Inferior parietal cortex (tissue), 1 donor: ENCODE measurements at regions not wholly inside any gene's neighbourhood (a gene's known extent, or its start where the extent isn't known, plus 50 kb on each side); places are given as distances from the start of the nearest gene placed in this dataset.
"Not testable (repeated sequence)": the region's sequence is repeated elsewhere in the genome, so short reads cannot be mapped to it uniquely, and the experiment has no call there.

Source experiments
- DNase-seq: peaks from one replicate; pipeline ENCODE4 v3.0.0-alpha.2; 2016; ENCODE audit errors: extremely low spot score

DNA sequence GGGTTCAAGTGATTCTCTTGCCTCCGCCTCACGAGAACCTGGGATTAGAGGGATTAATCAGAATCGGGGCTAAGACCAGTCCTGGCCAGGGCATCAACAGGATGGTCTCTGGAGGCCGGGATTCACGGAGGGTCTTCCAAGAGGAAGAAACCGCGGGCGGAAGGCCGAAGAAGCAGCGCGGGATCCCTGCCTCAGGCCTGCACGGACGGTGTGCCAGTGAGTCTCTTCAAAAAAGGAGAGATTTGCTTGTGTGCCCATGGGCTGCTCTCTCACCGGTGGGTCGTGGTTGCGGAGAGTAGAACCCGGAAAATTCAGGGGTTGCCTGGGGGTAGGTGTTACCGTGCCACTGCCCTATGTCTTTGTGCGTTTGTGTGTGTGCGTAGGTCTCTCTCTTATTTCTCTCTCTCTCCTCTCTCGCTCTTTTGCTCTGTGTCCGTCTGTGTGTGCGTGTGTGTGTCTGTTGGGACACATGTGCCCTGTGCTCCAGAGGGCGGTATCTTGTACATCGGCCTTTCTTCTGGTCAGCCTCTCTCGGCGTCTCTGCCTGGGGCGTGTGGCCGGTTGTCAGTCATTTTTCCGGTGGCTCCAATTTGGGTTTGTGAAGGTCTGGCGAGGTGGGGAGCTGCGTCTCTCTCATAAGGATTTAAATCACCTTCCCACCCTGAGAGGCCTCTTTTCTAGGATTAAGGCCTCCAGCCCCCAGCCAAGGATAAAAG, 613.2 kb downstream of the KCNJ18 start:
- no peak for DNase-seq

DNA sequence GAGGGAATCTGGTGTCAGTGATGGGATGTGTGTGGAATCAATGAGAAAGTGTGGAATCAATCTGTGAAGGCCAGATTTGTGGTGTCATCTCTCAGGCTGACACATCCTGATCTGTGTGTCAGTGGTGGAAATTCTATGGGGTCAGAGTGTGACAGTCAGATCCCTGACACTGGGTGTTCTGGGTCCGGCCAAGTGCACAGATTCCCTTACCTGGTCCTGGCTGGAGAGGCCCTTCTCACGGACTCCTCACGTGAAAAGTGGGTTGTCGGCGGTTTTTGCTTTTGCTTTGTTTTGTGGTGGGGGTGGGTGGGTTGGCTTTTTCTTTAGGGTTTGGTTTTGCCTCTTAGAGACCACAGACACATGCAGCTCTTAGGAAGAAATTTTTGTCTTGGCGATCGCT, 618.0 kb downstream of the KCNJ18 start:
- not testable (repeated sequence) for DNase-seq

DNA sequence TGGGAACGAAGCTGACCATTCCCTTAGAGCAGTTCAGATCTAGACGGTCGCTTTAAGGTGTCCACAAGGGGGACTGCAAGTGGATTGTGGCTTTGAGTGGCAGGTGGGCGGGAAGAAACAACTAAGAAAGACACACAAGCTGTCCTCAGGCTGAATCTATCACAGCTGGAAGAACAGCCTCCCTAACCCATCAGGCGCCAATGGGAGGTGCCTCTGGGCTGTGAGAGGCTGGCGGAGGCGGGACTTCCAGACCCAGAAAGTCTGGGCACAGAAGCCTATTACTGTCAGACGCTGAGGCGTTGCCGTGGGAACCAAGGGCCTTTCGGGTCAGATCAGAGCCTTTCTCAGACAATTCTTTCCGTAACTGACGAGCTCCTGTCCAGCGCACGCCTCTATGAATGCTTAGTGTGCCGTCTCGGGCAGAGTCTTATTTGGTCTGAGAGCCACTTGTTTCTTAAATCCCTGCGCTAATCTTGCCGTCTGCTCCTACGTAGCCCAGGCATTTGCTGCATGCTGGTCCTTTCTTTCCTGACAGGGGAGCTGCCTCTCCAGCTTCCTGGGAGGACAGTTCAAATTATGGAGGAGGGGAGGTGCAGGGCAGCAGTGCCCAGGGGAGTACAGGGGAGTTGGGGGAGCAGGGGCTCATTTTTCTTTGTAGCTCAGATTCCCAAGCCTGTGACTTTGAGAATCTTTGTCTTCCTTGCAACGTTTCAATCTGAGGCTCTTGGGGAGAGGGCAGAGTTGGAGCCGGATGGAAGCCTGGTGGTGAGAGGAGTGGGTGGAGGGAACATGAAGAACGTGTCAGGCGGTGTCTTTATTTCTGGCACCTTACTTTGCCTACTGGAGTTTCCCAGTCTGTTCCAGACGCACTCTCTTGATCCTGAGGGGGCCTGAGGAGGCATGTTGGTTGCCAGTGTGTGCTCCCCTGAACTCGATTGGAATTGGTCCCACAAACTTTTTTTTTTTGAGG, 618.7 kb downstream of the KCNJ18 start:
- DNase-seq = peak; percentile 29

DNA sequence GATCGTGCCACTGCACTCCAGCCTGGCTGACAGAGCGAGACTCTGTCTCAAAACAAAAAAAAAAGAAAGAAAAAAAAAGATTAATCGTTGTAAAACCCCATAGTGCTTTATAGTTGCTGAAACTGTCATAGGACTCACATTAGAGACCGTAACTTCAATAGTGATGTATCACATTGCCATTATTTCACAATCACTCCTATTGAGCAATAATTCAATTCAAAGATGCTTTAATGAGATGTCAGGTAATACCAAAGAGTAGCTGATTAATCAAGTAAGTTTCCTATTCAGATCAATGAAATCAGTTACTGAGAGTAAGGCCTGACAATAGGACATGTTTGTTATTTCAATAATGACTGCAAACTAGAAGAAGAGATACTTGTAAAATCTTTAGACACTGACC, 628.7 kb downstream of the KCNJ18 start:
- DNase-seq = not testable (repeated sequence)

DNA sequence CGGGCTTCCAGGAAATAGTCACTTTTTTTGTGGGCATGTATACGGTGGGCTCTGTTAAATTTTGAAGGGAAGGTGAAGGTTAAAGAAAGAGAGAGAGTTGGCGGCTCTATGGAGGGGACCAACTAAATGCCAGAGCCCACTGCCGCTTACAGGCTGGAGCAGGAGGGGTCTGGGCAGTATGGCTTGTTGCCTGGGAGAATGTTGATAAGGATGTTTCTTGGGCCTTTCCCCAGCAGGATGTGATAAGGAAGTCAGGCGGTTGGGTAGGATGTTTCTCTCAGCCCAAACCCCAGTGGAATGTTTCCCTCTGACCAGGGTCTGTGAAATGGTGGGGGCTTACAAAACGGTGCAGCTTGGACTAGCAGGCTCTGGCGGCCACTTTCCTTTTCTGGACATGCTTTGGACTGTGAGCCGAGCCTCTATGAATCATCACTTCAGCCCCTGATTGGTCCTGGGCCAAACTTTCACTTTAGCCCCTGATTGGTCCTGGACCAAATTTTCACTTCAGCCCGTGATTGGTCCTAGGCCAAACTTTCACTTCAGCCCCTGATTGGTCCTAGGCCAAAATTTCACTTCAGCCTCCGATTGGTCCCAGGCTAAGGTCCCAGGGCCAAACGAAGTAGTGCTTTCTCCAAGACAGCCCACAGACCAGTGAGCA, 630.7 kb downstream of the KCNJ18 start:
- not testable (repeated sequence) for DNase-seq

DNA sequence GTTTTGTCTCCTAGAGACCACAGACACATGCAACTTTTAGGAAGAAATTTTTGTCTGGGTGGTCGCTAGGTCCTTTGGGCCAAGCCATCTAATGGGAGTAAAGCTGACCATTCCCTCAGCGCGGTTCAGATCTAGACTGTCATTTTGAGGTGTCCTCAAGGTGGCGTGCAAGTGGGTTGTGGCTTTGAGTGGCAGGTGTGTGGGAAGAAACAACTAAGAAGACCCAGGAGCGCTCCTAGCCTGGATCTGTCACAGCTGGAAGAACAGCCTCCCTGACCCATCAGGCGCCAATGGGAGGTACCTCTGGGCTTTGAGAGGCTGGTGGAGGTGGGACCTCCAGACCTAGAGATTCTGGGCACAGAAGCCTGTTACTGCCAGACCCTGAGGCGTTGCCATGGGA, 645.1 kb downstream of the KCNJ18 start:
- DNase-seq = no peak

DNA sequence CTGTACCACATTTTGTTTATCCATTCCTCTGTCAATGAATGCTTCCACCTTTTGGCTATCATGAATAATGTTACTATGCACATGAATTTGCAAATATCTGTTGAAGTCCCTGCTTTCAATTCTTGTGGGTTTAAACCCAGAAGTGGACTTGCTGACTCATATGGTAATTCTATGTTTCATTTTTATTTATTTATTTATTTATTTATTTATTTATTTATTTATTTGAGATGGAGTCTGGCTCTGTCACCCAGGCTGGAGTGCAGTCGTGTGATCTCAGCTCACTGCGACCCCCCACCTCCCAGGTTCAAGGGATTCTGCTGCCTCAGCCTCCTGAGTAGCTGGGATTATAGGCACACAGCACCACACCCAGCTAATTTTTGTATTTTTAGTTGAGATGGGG, 664.3 kb downstream of the KCNJ18 start:
- DNase-seq = not testable (repeated sequence)

DNA sequence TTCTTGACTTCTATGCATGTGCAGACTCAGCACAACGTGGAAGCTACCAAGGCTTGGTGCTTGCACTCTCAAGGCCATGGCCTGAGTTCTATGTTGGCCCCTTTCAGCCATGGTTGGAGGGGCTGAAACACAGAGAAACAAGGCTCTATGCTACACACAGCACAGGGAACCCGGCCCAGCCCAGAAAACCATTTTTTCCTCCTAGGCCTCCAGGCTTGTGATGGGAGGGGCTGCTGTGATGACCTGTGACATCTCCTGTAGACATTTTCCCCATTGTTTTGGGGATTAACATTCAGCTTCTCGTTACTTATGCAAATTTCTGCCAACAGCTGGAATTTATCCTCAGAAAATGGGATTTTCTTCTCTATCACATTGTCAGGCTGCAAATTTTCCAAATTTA, 678.7 kb downstream of the KCNJ18 start:
- DNase-seq = not testable (repeated sequence)

DNA sequence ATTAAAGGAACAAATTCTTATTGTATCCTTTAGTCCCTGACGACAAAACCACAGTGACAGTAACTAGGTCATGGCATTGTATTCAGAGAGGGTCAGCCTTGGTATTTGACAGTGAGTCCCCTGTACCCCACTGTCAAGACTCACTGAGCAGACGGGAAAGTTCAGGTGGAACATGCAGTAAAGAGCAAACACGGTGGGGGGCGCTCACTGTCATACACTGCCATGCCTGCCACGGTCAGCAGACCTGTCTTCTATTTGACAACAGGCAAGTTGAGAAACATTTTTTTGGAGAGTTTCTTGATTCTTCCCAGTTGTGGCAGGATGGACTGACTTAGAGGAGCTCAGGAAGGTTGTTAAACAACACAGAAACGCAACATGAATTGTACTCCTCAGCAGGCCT, 681.6 kb downstream of the KCNJ18 start:
- no peak for DNase-seq

DNA sequence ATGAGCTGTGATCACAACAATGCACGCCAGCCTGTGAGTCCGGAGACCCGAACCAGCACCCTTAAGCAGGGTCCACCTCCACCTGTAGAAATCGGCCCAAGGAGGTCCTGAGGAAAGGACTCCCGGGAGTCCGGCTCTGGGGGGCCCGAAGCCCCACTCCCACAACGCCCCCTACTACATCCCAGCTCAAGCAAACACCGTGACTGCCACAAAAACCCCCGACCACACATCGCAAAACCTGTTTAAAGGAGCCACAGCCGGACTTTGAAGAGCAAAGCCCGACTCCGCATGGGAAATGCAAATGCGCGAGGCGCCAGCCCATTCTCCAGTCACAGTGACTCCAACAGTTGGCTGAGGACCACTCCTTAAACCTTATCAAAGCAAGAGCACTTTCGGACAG, 682.4 kb downstream of the KCNJ18 start:
- no peak for DNase-seq

DNA sequence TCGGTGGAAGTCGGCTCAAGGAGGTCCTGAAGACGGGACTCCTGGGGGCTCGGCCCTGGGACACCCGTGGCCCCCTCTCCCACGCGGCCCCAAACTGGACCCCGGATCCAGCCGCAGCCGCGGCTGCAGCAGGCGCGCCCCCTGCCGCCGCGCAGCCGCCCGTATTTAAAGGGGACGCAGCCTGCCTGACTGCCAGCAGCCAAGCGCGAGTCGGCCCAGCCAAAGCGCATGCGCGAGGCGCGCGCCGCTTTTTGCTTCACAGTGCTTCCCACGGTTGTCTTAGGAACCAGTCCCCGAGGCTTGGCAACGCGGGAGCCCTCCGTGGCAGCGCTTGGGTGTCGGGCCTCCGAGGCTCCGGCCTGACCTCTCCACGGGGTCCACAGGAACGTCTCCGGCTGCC, 684.4 kb downstream of the KCNJ18 start:
- DNase-seq = not testable (repeated sequence)

DNA sequence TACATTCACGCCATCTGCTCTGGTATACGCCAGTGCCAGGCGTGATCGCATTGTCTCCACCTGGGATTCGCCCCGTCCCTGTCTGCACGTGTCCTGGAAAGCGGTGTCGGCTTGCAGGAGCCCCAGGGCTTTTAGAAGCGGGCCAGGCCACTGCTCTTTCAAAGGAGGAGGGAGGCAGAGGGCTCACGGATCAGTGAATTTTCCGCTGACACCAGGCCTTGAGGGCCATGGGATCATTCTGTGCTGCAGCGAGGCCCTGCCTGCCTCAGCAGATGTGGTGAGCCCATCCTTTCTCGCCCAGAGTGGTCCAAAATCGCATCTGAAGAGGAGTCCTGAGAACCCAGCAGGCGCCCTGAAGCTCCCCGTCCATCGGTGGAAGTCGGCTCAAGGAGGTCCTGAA, 686.4 kb downstream of the KCNJ18 start:
- not testable (repeated sequence) for DNase-seq

DNA sequence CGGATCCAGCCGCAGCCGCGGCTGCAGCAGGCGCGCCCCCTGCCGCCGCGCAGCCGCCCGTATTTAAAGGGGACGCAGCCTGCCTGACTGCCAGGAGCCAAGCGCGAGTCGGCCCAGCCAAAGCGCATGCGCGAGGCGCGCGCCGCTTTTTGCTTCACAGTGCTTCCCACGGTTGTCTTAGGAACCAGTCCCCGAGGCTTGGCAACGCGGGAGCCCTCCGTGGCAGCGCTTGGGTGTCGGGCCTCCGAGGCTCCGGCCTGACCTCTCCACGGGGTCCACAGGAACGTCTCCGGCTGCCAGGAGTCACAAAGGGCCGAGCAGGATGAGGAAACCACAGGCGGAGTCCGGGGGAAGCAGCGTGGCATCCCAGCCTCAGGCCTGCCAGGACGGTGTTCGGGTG, 689.3 kb downstream of the KCNJ18 start:
- DNase-seq = not testable (repeated sequence)

DNA sequence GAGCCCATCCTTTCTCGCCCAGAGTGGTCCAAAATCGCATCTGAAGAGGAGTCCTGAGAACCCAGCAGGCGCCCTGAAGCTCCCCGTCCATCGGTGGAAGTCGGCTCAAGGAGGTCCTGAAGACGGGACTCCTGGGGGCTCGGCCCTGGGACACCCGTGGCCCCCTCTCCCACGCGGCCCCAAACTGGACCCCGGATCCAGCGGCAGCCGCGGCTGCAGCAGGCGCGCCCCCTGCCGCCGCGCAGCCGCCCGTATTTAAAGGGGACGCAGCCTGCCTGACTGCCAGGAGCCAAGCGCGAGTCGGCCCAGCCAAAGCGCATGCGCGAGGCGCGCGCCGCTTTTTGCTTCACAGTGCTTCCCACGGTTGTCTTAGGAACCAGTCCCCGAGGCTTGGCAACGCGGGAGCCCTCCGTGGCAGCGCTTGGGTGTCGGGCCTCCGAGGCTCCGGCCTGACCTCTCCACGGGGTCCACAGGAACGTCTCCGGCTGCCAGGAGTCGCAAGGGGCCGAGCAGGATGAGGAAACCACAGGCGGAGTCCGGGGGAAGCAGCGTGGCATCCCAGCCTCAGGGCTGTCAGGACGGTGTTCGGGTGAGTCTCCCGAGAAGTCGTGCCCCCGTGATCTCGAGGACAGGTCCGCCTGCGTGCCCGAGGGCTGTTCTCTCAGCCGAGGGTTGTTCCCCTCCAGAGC, 691.6 kb downstream of the KCNJ18 start:
- not testable (repeated sequence) for DNase-seq

DNA sequence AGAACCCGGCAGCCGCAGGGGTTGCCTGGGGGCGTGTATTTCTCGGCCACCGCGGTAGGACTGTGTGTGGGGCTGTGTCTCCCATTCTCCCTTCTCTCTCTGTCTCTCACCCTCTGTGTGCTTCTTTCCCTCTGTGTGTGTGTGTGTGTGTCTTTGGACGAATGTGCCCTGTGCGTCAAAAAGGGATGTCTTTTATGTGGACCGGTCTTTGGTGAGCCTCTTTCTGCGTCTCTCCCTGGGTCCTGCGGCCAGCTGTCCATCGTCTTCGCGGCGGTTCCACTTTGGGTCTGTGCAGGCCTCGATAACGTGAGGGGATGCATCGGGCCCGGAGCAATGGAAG, 692.1 kb downstream of the KCNJ18 start:
- not testable (repeated sequence) for DNase-seq

DNA sequence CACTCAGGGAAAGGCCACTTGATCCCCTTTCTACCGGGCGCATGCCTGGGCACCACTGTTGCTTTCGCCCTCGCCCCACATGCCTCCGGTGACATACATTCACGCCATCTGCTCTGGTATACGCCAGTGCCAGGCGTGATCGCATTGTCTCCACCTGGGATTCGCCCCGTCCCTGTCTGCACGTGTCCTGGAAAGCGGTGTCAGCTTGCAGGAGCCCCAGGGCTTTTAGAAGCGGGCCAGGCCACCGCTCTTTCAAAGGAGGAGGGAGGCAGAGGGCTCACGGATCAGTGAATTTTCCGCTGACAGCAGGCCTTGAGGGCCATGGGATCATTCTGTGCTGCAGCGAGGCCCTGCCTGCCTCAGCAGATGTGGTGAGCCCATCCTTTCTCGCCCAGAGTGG, 706.1 kb downstream of the KCNJ18 start:
- DNase-seq = not testable (repeated sequence)

DNA sequence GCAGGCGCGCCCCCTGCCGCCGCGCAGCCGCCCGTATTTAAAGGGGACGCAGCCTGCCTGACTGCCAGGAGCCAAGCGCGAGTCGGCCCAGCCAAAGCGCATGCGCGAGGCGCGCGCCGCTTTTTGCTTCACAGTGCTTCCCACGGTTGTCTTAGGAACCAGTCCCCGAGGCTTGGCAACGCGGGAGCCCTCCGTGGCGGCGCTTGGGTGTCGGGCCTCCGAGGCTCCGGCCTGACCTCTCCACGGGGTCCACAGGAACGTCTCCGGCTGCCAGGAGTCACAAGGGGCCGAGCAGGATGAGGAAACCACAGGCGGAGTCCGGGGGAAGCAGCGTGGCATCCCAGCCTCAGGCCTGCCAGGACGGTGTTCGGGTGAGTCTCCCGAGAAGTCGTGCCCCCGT, 706.7 kb downstream of the KCNJ18 start:
- not testable (repeated sequence) for DNase-seq

DNA sequence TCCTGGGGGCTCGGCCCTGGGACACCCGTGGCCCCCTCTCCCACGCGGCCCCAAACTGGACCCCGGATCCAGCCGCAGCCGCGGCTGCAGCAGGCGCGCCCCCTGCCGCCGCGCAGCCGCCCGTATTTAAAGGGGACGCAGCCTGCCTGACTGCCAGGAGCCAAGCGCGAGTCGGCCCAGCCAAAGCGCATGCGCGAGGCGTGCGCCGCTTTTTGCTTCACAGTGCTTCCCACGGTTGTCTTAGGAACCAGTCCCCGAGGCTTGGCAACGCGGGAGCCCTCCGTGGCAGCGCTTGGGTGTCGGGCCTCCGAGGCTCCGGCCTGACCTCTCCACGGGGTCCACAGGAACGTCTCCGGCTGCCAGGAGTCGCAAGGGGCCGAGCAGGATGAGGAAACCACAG, 712.8 kb downstream of the KCNJ18 start:
- not testable (repeated sequence) for DNase-seq

DNA sequence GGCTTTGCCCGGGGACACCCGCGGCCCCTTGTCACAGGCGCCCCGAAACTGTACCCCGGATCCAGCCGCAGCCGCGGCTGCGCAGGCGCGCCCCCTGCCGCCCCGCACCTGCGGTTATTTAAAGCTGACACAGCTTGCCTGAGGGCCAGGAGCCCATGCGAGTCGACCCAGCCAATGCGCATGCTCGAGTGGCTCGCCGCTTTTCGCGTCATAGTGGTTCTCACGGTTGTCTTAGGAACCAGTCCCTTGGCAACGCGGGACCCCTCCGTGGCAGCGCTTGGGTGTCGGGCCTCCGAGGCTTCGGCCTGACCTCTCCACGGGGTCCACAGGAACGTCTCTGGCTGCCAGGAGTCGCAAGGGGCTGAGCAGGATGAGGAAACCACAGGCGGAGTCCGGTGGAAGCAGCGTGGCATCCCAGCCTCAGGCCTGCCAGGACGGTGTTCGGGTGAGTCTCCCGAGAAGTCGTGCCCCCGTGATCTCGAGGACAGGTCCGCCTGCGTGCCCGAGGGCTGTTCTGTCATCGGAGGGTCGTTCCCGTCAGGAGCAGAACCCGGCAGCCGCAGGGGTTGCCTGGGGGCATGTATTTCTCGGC, 716.9 kb downstream of the KCNJ18 start:
- DNase-seq = no peak

DNA sequence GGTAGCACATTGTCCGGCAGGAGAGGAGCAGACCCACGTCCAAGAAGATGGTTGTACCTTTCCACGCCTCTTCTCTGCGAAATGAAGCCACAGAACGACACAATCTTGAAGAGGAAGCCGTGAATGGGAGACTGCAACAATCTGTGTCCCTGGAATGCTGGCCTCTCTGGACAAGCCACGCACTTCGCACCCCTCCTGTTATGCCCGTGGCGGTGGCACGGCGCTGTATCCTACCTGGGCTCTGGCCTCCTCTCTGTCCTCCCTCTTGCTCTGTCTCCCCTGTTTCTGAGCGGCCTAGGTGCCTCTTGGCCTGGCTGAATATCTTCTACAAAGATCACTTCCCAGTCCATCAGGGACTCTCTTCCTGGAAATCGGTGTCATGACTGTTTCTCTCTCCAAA, 717.8 kb downstream of the KCNJ18 start:
- no peak for DNase-seq

DNA sequence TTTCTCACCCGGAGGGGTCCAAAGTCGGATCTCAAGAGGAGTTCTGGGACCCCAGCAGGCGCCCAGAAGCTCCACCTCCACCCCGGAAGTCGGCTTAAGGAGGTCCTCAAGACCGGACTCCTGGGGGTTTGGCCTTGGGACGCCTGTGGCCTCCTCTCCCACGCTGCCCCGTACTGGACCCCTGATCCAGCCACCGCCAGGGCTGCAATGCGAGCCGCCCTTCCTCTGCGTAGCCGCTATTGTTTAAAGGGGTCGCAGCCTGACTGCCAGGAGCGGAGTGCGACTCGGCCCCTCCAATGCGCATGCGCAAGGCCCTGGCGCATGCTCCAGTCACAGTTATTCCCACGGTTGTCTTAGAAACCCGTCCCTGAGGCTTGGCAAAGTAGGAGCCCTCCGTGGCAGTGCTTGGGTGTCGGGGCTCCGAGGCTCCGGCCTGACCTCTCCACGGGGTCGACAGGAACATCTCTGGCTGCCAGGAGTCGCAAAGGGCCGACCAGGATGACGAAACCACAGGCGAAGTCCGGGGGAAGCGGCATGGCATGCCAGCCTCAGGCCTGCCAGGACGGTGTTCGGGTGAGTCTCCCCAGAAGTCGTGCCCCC, 719.0 kb downstream of the KCNJ18 start:
- no peak for DNase-seq
